HEK293 (cell line): ENCODE measurements at regions not wholly inside any gene's neighbourhood (a gene's known extent, or its start where the extent isn't known, plus 50 kb on each side); places are given as distances from the start of the nearest gene placed in this dataset.

Experiments
- CTCF ChIP-seq: fragments of 450-650 bp; formaldehyde crosslinking; IDR thresholded peaks from 2 replicates; pipeline ENCODE4 v1.5.1; 2016; ENCODE audit warnings: missing biosample characterization, missing genetic modification characterization
- ZBTB7A ChIP-seq: fragments of 450-650 bp; formaldehyde crosslinking; IDR thresholded peaks from 2 replicates; pipeline ENCODE4 v1.5.1; 2016; ENCODE audit warnings: low read depth, missing biosample characterization, missing genetic modification characterization
- ZEB2 ChIP-seq: fragments of 450-650 bp; formaldehyde crosslinking; IDR thresholded peaks from 2 replicates; pipeline ENCODE4 v1.5.1; 2016; ENCODE audit warnings: missing biosample characterization, missing genetic modification characterization

GRCh38 chr10:59586407-59586891 is 123.2 kb downstream of the SLC16A9 start:
- TF ChIP-seq CTCF: no peak
- TF ChIP-seq ZBTB7A (tag by site-specific recombination): no peak
- no peak for TF ChIP-seq ZEB2 (tag by site-specific recombination)
